ENCODE measurements at regions not wholly inside any gene's neighbourhood (a gene's known extent, or its start where the extent isn't known, plus 50 kb on each side); places are given as distances from the start of the nearest gene placed in this dataset.

DNA sequence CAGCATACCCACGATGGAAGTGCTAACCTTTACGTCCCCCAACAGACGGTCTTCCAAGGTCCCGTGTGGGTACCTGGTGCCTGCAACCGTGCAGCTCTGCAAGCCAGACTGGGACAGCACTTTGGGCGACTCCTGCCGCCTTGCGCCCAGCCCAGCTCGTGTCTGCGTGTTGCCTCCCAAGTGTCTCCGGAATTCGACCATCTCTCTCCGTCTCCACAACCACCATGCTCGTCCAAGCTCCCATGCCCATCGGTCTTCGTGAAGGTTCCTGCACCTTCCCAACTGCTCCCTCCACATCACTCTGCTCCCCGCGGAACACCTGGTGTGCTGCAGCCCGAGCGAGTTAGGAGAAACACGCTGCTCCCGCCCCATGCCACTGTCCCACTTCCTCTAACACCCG lies 173.2 kb upstream of the AFDN start:
- Histone ChIP-seq H4K20me1 (ENCODE audit: insufficient read depth, low read length) (no peaks in the 10 kb centered on the region), H3K4me2 (ENCODE audit: low read length) (no peak overlapping the region), H3K27me3 (ENCODE audit: insufficient read depth, low read length) (no peaks in the 10 kb centered on the region), H3K9me2 (ENCODE audit: low read depth, low read length) (no peaks in the 10 kb centered on the region), H3K9ac (ENCODE audit: low read length) (no peak overlapping the region), H3F3A (ENCODE audit: insufficient read depth, low read length) (no peaks in the 10 kb centered on the region), H3K4me3 (ENCODE audit: low read depth, low read length, poor library complexity, severe bottlenecking) (no peak overlapping the region), H2AFZ (ENCODE audit: low read length) (no peak overlapping the region), H3K4me1 (ENCODE audit: insufficient read depth, low read length, severe bottlenecking) (no peaks in the 10 kb centered on the region), H3K36me3 (ENCODE audit: insufficient read depth, low read length) (no peaks in the 10 kb centered on the region), H3K79me2 (ENCODE audit: insufficient read depth, low read length) (no peaks in the 10 kb centered on the region), H3K9me3 (ENCODE audit: low read length) (no peaks in the 10 kb centered on the region), H3K27ac (ENCODE audit: low read depth, low read length, poor library complexity, severe bottlenecking) (no peak overlapping the region)
- no peak for TF ChIP-seq EZH2 (IDR thresholded peaks at IDR 0.05; ENCODE audit: borderline replicate concordance, low read length)
- TF ChIP-seq, protein P1, sequence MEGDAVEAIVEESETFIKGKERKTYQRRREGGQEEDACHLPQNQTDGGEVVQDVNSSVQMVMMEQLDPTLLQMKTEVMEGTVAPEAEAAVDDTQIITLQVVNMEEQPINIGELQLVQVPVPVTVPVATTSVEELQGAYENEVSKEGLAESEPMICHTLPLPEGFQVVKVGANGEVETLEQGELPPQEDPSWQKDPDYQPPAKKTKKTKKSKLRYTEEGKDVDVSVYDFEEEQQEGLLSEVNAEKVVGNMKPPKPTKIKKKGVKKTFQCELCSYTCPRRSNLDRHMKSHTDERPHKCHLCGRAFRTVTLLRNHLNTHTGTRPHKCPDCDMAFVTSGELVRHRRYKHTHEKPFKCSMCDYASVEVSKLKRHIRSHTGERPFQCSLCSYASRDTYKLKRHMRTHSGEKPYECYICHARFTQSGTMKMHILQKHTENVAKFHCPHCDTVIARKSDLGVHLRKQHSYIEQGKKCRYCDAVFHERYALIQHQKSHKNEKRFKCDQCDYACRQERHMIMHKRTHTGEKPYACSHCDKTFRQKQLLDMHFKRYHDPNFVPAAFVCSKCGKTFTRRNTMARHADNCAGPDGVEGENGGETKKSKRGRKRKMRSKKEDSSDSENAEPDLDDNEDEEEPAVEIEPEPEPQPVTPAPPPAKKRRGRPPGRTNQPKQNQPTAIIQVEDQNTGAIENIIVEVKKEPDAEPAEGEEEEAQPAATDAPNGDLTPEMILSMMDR (IDR thresholded peaks at IDR 0.05; ENCODE audit: low read length), result no peak

DNA sequence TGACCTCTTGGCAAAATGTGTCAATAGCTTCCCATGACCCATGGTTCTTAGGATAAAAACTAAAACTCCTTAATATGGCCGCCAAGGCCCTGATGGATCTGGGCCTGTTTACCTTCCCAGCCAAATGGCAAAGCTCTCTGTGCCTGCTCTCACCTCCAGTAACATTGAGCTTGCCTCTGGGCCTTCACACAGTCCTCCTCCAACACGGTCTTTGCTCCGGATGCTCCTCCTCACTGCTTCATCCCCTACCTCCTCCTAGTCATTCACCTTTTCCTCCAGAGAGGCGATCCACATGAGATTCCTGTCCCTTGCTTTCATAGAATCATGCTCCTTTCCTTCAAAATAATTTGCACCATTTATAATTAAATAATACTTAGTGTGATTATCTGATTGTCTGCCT lies 172.3 kb upstream of the AFDN start:
- no peaks in the 10 kb centered on the region for H3K4me1 ChIP-seq (ENCODE audit: insufficient read depth, low read length, severe bottlenecking)
- H3K9ac ChIP-seq (ENCODE audit: low read length), result no peak overlapping the region
- H3K9me3 ChIP-seq (ENCODE audit: low read length), result no peaks in the 10 kb centered on the region
- H3K79me2 ChIP-seq (ENCODE audit: insufficient read depth, low read length), result no peaks in the 10 kb centered on the region
- H3K4me3 ChIP-seq (ENCODE audit: low read depth, low read length, poor library complexity, severe bottlenecking), result no peak overlapping the region
- no peaks in the 10 kb centered on the region for H3F3A ChIP-seq (ENCODE audit: insufficient read depth, low read length)
- no peaks in the 10 kb centered on the region for H4K20me1 ChIP-seq (ENCODE audit: insufficient read depth, low read length)
- no peaks in the 10 kb centered on the region for H3K36me3 ChIP-seq (ENCODE audit: insufficient read depth, low read length)
- H3K27me3 ChIP-seq (ENCODE audit: insufficient read depth, low read length), result no peaks in the 10 kb centered on the region
- no peak for TF ChIP-seq EZH2 (IDR thresholded peaks at IDR 0.05; ENCODE audit: borderline replicate concordance, low read length)
- TF ChIP-seq, protein P1 (IDR thresholded peaks at IDR 0.05; ENCODE audit: low read length), result no peak
- H3K4me2 ChIP-seq (ENCODE audit: low read length), result no peak overlapping the region
- H2AFZ ChIP-seq (ENCODE audit: low read length), result no peak overlapping the region
- H3K9me2 ChIP-seq (ENCODE audit: low read depth, low read length), result no peaks in the 10 kb centered on the region
- no peak overlapping the region for H3K27ac ChIP-seq (ENCODE audit: low read depth, low read length, poor library complexity, severe bottlenecking)

DNA sequence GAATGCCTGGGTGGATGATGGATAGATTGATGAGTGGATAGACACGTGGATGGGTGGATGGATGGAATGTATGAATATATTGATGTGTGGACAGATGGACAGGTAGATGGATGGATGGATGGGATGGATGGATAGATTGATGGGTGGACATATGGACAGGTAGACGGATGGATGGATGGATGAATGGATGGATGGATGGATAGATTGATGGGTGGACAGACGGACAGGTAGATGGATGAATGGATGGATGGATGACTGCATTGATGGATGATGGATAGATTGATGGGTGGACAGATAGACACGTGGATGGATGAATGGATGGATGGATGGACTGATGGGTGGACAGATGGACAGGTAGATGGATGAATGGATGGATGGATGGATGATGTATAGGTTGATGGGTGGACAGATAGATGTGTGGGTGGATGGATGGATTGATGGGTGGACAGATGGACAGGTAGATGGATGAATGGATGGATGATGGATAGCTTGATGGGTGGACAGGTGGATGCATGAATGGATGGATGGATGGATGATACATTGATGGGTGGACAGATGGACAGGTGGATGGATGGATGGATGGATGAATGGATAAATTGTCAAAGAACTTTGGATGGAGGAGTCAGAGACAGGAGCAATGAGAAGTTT lies 171.4 kb upstream of the AFDN start:
- H3K36me3 ChIP-seq (ENCODE audit: insufficient read depth, low read length), result no peaks in the 10 kb centered on the region
- no peaks in the 10 kb centered on the region for H3K4me1 ChIP-seq (ENCODE audit: insufficient read depth, low read length, severe bottlenecking)
- no peaks in the 10 kb centered on the region for H3K9me3 ChIP-seq (ENCODE audit: low read length)
- H3K27me3 ChIP-seq (ENCODE audit: insufficient read depth, low read length), result no peaks in the 10 kb centered on the region
- no peak overlapping the region for H2AFZ ChIP-seq (ENCODE audit: low read length)
- no peak overlapping the region for H3K4me3 ChIP-seq (ENCODE audit: low read depth, low read length, poor library complexity, severe bottlenecking)
- H3K9me2 ChIP-seq (ENCODE audit: low read depth, low read length), result no peaks in the 10 kb centered on the region
- no peak overlapping the region for H3K4me2 ChIP-seq (ENCODE audit: low read length)
- H3K27ac ChIP-seq (ENCODE audit: low read depth, low read length, poor library complexity, severe bottlenecking), result no peak overlapping the region
- no peaks in the 10 kb centered on the region for H4K20me1 ChIP-seq (ENCODE audit: insufficient read depth, low read length)
- no peaks in the 10 kb centered on the region for H3K79me2 ChIP-seq (ENCODE audit: insufficient read depth, low read length)
- no peak overlapping the region for H3K9ac ChIP-seq (ENCODE audit: low read length)
- H3F3A ChIP-seq (ENCODE audit: insufficient read depth, low read length), result no peaks in the 10 kb centered on the region
- TF ChIP-seq, protein P1 (IDR thresholded peaks at IDR 0.05; ENCODE audit: low read length), result no peak
- TF ChIP-seq EZH2 (IDR thresholded peaks at IDR 0.05; ENCODE audit: borderline replicate concordance, low read length), result no peak

Measured in OCI-LY1 (cell line).